DND-41 (cell line): ENCODE measurements at regions not wholly inside any gene's neighbourhood (a gene's known extent, or its start where the extent isn't known, plus 50 kb on each side); places are given as distances from the start of the nearest gene placed in this dataset.
"Not testable (repeated sequence)": the region's sequence is repeated elsewhere in the genome, so short reads cannot be mapped to it uniquely, and the experiment has no call there.

Source experiments
- ATAC-seq: fragments of 200-7000 bp; cut with Tn5 transposase; 3 replicates; pipeline ENCODE4 v1.9.1; 2021; ENCODE audit warnings: low read depth; ENCODE audit not compliant: insufficient read depth
- DNase-seq: peaks from one replicate; pipeline ENCODE4 v3.0.0-alpha.2; 2020
- H2AFZ ChIP-seq: 2 replicates; pipeline ENCODE4 v1.6.0; 2012; ENCODE audit warnings: low read depth, low read length
- H3K27ac ChIP-seq: 2 replicates; pipeline ENCODE4 v1.5.1; 2012; ENCODE audit warnings: low read length, inconsistent platforms
- H3K27me3 ChIP-seq: fragments of 200-600 bp; sonication (generic); 2 replicates; pipeline ENCODE4 v1.6.0; 2012; ENCODE audit warnings: low read length, mild to moderate bottlenecking, inconsistent platforms; ENCODE audit not compliant: insufficient read depth, poor library complexity
- H3K36me3 ChIP-seq: 2 replicates; pipeline ENCODE4 v1.5.1; 2012; ENCODE audit warnings: low read length, inconsistent platforms; ENCODE audit not compliant: insufficient read depth
- H3K4me1 ChIP-seq: 2 replicates; pipeline ENCODE4 v1.5.1; 2012; ENCODE audit warnings: mild to moderate bottlenecking, low read length; ENCODE audit not compliant: insufficient read depth
- H3K4me2 ChIP-seq: 2 replicates; pipeline ENCODE4 v1.6.0; 2012; ENCODE audit warnings: mild to moderate bottlenecking, moderate library complexity, low read length, inconsistent platforms; ENCODE audit not compliant: insufficient read depth
- H3K4me3 ChIP-seq, 2 experiments: fragments of 200-600 bp in 1 of 2; shearing (Covaris generic) in 1 of 2; 2 replicates each; pipeline ENCODE4 v1.5.1; 2012 to 2016; ENCODE audit warnings: inconsistent platforms in 2 of 2, low read length in 2 of 2, mild to moderate bottlenecking in 2 of 2, low read depth in 1 of 2, moderate library complexity in 1 of 2
- H3K79me2 ChIP-seq: 2 replicates; pipeline ENCODE4 v1.6.0; 2012; ENCODE audit warnings: low read length, inconsistent platforms; ENCODE audit not compliant: insufficient read depth
- H3K9ac ChIP-seq: 2 replicates; pipeline ENCODE4 v1.6.0; 2012; ENCODE audit warnings: low read depth, mild to moderate bottlenecking, inconsistent platforms, low read length, moderate library complexity
- H3K9me3 ChIP-seq: 2 replicates; pipeline ENCODE4 v1.5.1; 2012; ENCODE audit warnings: low read length, moderate library complexity, mild to moderate bottlenecking, inconsistent platforms; ENCODE audit not compliant: insufficient read depth, severe bottlenecking
- H4K20me1 ChIP-seq: 2 replicates; pipeline ENCODE4 v1.6.0; 2012; ENCODE audit warnings: low read length; ENCODE audit not compliant: insufficient read depth
- CTCF ChIP-seq: IDR thresholded peaks from 2 replicates; pipeline ENCODE4 v1.5.1; 2012; ENCODE audit warnings: borderline replicate concordance, low read length, moderate library complexity, mild to moderate bottlenecking; ENCODE audit not compliant: poor library complexity, severe bottlenecking; ENCODE audit errors: extremely low read depth
- EZH2 ChIP-seq: IDR thresholded peaks from 3 replicates; pipeline ENCODE4 v1.6.1; 2012; ENCODE audit warnings: borderline replicate concordance, low read depth, mild to moderate bottlenecking, moderate library complexity, low read length, inconsistent platforms; ENCODE audit not compliant: severe bottlenecking

GRCh38 chr4:72770708-72771107 is 201.7 kb upstream of the ADAMTS3 start:
- H2AFZ ChIP-seq = no peak overlapping the region
- H3K27me3 ChIP-seq = no peaks in the 10 kb centered on the region
- H3K4me2 ChIP-seq = no peak overlapping the region
- no peaks in the 10 kb centered on the region for H4K20me1 ChIP-seq
- TF ChIP-seq CTCF = no peak
- TF ChIP-seq EZH2 = no peak
- no peaks in the 10 kb centered on the region for H3K4me1 ChIP-seq
- no peak overlapping the region for H3K9ac ChIP-seq
- ATAC-seq = no peak
- no peak overlapping the region for H3K27ac ChIP-seq
- no peak overlapping the region for H3K4me3 ChIP-seq
- DNase-seq = no peak
- H3K9me3 ChIP-seq = no peaks in the 10 kb centered on the region
- H3K36me3 ChIP-seq = no peaks in the 10 kb centered on the region
- no peaks in the 10 kb centered on the region for H3K79me2 ChIP-seq

GRCh38 chr4:72768364-72768763 is 199.3 kb upstream of the ADAMTS3 start:
- no peaks in the 10 kb centered on the region for H3K27me3 ChIP-seq
- H3K4me3 ChIP-seq = no peak overlapping the region
- H4K20me1 ChIP-seq = no peaks in the 10 kb centered on the region
- no peak overlapping the region for H3K9ac ChIP-seq
- no peak overlapping the region for H2AFZ ChIP-seq
- no peaks in the 10 kb centered on the region for H3K9me3 ChIP-seq
- no peak overlapping the region for H3K4me2 ChIP-seq
- H3K79me2 ChIP-seq = no peaks in the 10 kb centered on the region
- no peak for ATAC-seq
- TF ChIP-seq EZH2 = no peak
- no peak for TF ChIP-seq CTCF
- H3K36me3 ChIP-seq = no peaks in the 10 kb centered on the region
- H3K27ac ChIP-seq = no peak overlapping the region
- no peak for DNase-seq
- H3K4me1 ChIP-seq = no peaks in the 10 kb centered on the region

GRCh38 chr4:72767618-72768302 is 198.7 kb upstream of the ADAMTS3 start:
- no peak overlapping the region for H2AFZ ChIP-seq
- H3K9ac ChIP-seq = no peak overlapping the region
- H3K27me3 ChIP-seq = no peaks in the 10 kb centered on the region
- H3K4me2 ChIP-seq = no peak overlapping the region
- H3K4me3 ChIP-seq = no peak overlapping the region
- DNase-seq (no peak), ATAC-seq (no peak)
- TF ChIP-seq CTCF (no peak), EZH2 (no peak)
- no peaks in the 10 kb centered on the region for H4K20me1 ChIP-seq
- no peak overlapping the region for H3K27ac ChIP-seq
- H3K9me3 ChIP-seq = no peaks in the 10 kb centered on the region
- no peaks in the 10 kb centered on the region for H3K36me3 ChIP-seq
- H3K4me1 ChIP-seq = no peaks in the 10 kb centered on the region
- H3K79me2 ChIP-seq = no peaks in the 10 kb centered on the region

- not testable (repeated sequence) for H3K27me3 ChIP-seq, H3K4me2 ChIP-seq, H3K4me1 ChIP-seq, H3K79me2 ChIP-seq, H3K27ac ChIP-seq, H3K4me3 ChIP-seq, H4K20me1 ChIP-seq, H3K36me3 ChIP-seq, ATAC-seq, H3K9ac ChIP-seq, H3K9me3 ChIP-seq, H2AFZ ChIP-seq, DNase-seq
These were observed 196.8 kb upstream of the ADAMTS3 start for GRCh38 chr4:72765788-72766187.
